Erythroblast (primary cell): ENCODE measurements at regions not wholly inside any gene's neighbourhood (a gene's known extent, or its start where the extent isn't known, plus 50 kb on each side); places are given as distances from the start of the nearest gene placed in this dataset.

Experiments used
- GATA1 ChIP-seq: IDR thresholded peaks from 2 replicates; pipeline ENCODE4 v1.6.1; 2011; ENCODE audit warnings: low read depth, mild to moderate bottlenecking, control low read depth, low read length, moderate library complexity
- POLR2A ChIP-seq: IDR thresholded peaks from 2 replicates; pipeline ENCODE4 v1.6.1; 2011; ENCODE audit warnings: mild to moderate bottlenecking, low read length

DNA sequence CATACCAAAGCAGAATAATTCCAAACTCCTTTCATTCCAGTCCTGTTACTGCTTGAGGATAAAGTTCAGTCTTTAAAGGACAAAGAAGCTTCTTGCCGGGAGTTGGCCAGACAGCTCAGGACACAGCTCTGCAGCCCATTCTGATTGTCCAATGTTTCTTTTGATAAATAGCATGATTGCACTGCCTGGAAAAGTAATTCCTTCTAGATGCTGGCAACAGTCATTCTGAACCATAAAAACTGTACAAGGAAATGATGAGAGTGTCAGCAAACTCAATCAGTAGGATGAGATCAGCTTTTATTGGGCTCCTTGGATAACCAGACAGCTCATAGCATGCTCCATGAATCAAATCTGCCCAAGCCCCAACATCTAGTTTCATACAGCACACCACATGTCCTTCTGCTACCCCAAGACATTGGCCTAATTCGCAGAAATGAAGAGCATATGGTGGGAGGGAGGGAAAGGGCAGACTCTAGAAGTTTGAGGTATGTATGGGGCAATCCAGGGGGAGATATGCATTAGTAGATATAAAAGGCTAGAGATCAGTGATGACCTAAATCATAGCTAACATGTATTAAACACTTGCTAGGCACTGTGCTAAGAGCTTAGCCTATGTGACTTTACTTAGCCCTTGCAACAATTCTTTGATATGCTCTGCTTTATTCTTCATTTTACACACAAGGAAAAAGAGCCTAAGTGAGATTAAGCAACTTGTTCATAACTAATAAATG is 219.9 kb upstream of the NREP start:
- TF ChIP-seq POLR2A (no peak), GATA1 (no peak)
